IMR-90 (cell line): ENCODE measurements at regions not wholly inside any gene's neighbourhood (a gene's known extent, or its start where the extent isn't known, plus 50 kb on each side); places are given as distances from the start of the nearest gene placed in this dataset.

ENCODE experiments used
- ATAC-seq: fragments of 200-7000 bp; cut with Tn5 transposase; 2 replicates; pipeline ENCODE4 v1.9.1; 2020; ENCODE audit warnings: low read depth, mild to moderate bottlenecking, moderate library complexity
- BruUV-seq: library from RNA; stranded (reverse); fragments of 400-500 nt; replicated peaks from 2 replicates; lab custom pipeline; 2021; lab: Mats Ljungman, UMichigan
- CTCF ChIA-PET: fragments of 300-600 bp; formaldehyde crosslinking; extraction: SDS; loops from one replicate; lab custom pipeline; 2021; ENCODE audit warnings: antibody characterized with exemption; lab: Yijun Ruan, JAX
- POLR2A ChIA-PET: fragments of 300-600 bp; sonication (Branson Sonifier 250); formaldehyde crosslinking; loops from one replicate; lab custom pipeline; 2022; ENCODE audit warnings: antibody characterized with exemption; ENCODE audit not compliant: unreplicated experiment; lab: Charles Lee
- DNase-seq: peaks from one replicate; pipeline ENCODE4 v3.0.0; 2013
- H2AFZ ChIP-seq: replicated peaks from 2 replicates; pipeline ENCODE3; 2013; ENCODE audit warnings: low read length, mild to moderate bottlenecking; ENCODE audit not compliant: poor library complexity
- H2AK5ac ChIP-seq: 2 replicates; pipeline ENCODE4 v1.6.1; 2013; ENCODE audit warnings: low read depth, low read length, inconsistent platforms
- H2AK9ac ChIP-seq: replicated peaks from 2 replicates; pipeline ENCODE3; 2013; ENCODE audit warnings: mild to moderate bottlenecking, low read depth, low read length, moderate library complexity; ENCODE audit not compliant: poor library complexity
- H2BK120ac ChIP-seq: 2 replicates; pipeline ENCODE4 v1.6.1; 2013; ENCODE audit warnings: low read depth, low read length, inconsistent platforms
- H2BK15ac ChIP-seq: 3 replicates; pipeline ENCODE4 v1.6.1; 2013; ENCODE audit warnings: low read depth, low read length, inconsistent platforms
- H2BK20ac ChIP-seq: 2 replicates; pipeline ENCODE4 v1.6.1; 2013; ENCODE audit warnings: low read depth, mild to moderate bottlenecking, inconsistent platforms, low read length, moderate library complexity
- H2BK5ac ChIP-seq: 2 replicates; pipeline ENCODE4 v1.6.1; 2013; ENCODE audit warnings: mild to moderate bottlenecking, low read depth, low read length, inconsistent platforms; ENCODE audit not compliant: poor library complexity, severe bottlenecking
- H3K14ac ChIP-seq: replicated peaks from 2 replicates; pipeline ENCODE4 v1.6.1; 2013; ENCODE audit warnings: low read depth, low read length, inconsistent platforms
- H3K18ac ChIP-seq: 2 replicates; pipeline ENCODE4 v1.6.1; 2013; ENCODE audit warnings: low read depth, low read length, control low read depth
- H3K23ac ChIP-seq: 2 replicates; pipeline ENCODE4 v1.6.1; 2013; ENCODE audit warnings: low read depth, low read length, inconsistent platforms
- H3K27ac ChIP-seq: 2 replicates; pipeline ENCODE4 v1.5.1; 2013; ENCODE audit warnings: mild to moderate bottlenecking, control low read depth, low read length; ENCODE audit not compliant: insufficient read depth
- H3K27me3 ChIP-seq: 2 replicates; pipeline ENCODE4 v1.6.1; 2013; ENCODE audit warnings: low read length; ENCODE audit not compliant: control insufficient read depth, insufficient read depth
- H3K36me3 ChIP-seq: 2 replicates; pipeline ENCODE4 v1.6.1; 2013; ENCODE audit warnings: low read length, mixed read lengths; ENCODE audit not compliant: control insufficient read depth, insufficient read depth
- H3K4ac ChIP-seq: 2 replicates; pipeline ENCODE4 v1.6.1; 2013; ENCODE audit warnings: low read depth, low read length, inconsistent platforms
- H3K4me1 ChIP-seq: 2 replicates; pipeline ENCODE4 v1.6.1; 2013; ENCODE audit warnings: low read length, mixed read lengths; ENCODE audit not compliant: control insufficient read depth, insufficient read depth
- H3K4me2 ChIP-seq: 2 replicates; pipeline ENCODE4 v1.6.1; 2013; ENCODE audit warnings: low read depth, mild to moderate bottlenecking, control low read depth, low read length, moderate library complexity
- H3K4me3 ChIP-seq: 2 replicates; pipeline ENCODE4 v1.5.1; 2013; ENCODE audit warnings: low read depth, mild to moderate bottlenecking, control low read depth, low read length, moderate library complexity; ENCODE audit not compliant: insufficient read depth
- H3K56ac ChIP-seq: 2 replicates; pipeline ENCODE4 v1.6.1; 2013; ENCODE audit warnings: low read length, inconsistent platforms; ENCODE audit not compliant: insufficient read depth; ENCODE audit errors: extremely low read depth
- H3K79me1 ChIP-seq, 2 experiments: 2 replicates each; pipeline ENCODE4 v1.6.1; 2013; ENCODE audit warnings: low read length in 2 of 2, inconsistent platforms in 1 of 2, low read depth in 1 of 2
- H3K9ac ChIP-seq: 2 replicates; pipeline ENCODE4 v1.6.1; 2013; ENCODE audit warnings: low read depth, low read length, control low read depth
- H3K9me1 ChIP-seq: 2 replicates; pipeline ENCODE4 v1.6.1; 2013; ENCODE audit warnings: low read length, inconsistent platforms; ENCODE audit not compliant: insufficient read depth
- H3K9me3 ChIP-seq: 2 replicates; pipeline ENCODE4 v1.6.1; 2013; ENCODE audit warnings: low read length; ENCODE audit not compliant: control insufficient read depth, insufficient read depth
- H4K20me1 ChIP-seq: 2 replicates; pipeline ENCODE4 v1.6.1; 2013; ENCODE audit warnings: low read length, inconsistent platforms; ENCODE audit not compliant: insufficient read depth
- H4K5ac ChIP-seq: 2 replicates; pipeline ENCODE4 v1.6.1; 2013; ENCODE audit warnings: mild to moderate bottlenecking, low read depth, low read length, control low read depth
- H4K8ac ChIP-seq, 2 experiments: 2 replicates each; pipeline ENCODE4 v1.6.1; 2013; ENCODE audit warnings: low read depth in 2 of 2, low read length in 2 of 2, control low read depth in 1 of 2, inconsistent platforms in 1 of 2
- H4K91ac ChIP-seq: 2 replicates; pipeline ENCODE4 v1.6.1; 2013; ENCODE audit warnings: low read depth, low read length, inconsistent platforms; ENCODE audit not compliant: insufficient read depth
- BHLHE40 ChIP-seq: fragments of 150-350 bp; IDR thresholded peaks from 2 replicates; pipeline ENCODE4 v1.6.1; 2016; ENCODE audit warnings: mild to moderate bottlenecking, low read depth, low read length
- CTCF ChIP-seq: conservative IDR thresholded peaks from 2 replicates; pipeline ENCODE4 v1.5.1; 2012; ENCODE audit warnings: mild to moderate bottlenecking, low read depth, low read length, improper control_type of control experiment
- MAFK ChIP-seq: IDR thresholded peaks from 2 replicates; pipeline ENCODE4 v1.6.1; 2012; ENCODE audit warnings: low read depth, low read length, improper control_type of control experiment
- MAZ ChIP-seq: IDR thresholded peaks from 2 replicates; pipeline ENCODE4 v1.6.1; 2012; ENCODE audit warnings: low read depth, mild to moderate bottlenecking, low read length, improper control_type of control experiment, moderate library complexity, borderline replicate concordance
- NFE2L2 ChIP-seq: fragments of 150-350 bp; IDR thresholded peaks from 2 replicates; pipeline ENCODE4 v1.6.1; 2016; ENCODE audit warnings: low read depth, mild to moderate bottlenecking, low read length
- POLR2A ChIP-seq: IDR thresholded peaks from 2 replicates; pipeline ENCODE4 v1.6.1; 2012; ENCODE audit warnings: mild to moderate bottlenecking, low read depth, low read length
- RAD21 ChIP-seq: IDR thresholded peaks from 2 replicates; pipeline ENCODE4 v1.6.1; 2012; ENCODE audit warnings: low read length, improper control_type of control experiment
- RCOR1 ChIP-seq: IDR thresholded peaks from 2 replicates; pipeline ENCODE4 v1.6.1; 2012; ENCODE audit warnings: mild to moderate bottlenecking, low read length, improper control_type of control experiment; ENCODE audit not compliant: insufficient replicate concordance
- RFX5 ChIP-seq: IDR thresholded peaks from 2 replicates; pipeline ENCODE4 v1.8.0; 2012; ENCODE audit warnings: low read depth, mild to moderate bottlenecking, low read length, moderate library complexity
- USF2 ChIP-seq: fragments of 150-350 bp; IDR thresholded peaks from 2 replicates; pipeline ENCODE4 v1.6.1; 2017; ENCODE audit warnings: mild to moderate bottlenecking, antibody characterized with exemption, low read length, low read depth
- WGBS, 2 experiments: methylation state at CpG; one replicate each; pipeline versions ENCODE4 v1.1.5 to v1.1.7; 2013; ENCODE audit warnings: missing lambda C conversion rate in 2 of 2; ENCODE audit not compliant: insufficient read length in 1 of 2; ENCODE audit errors: extremely low coverage in 2 of 2; 5-methylcytosine and 5-hydroxymethylcytosine counted together
- dilution Hi-C: fragments of 300-500 bp; cut with HindIII; formaldehyde crosslinking; loops from one replicate; pipeline ENCODE4 v1.14.3; 2018; ENCODE audit warnings: low sequenced_read_pairs; ENCODE audit not compliant: unreplicated experiment
- in situ Hi-C: fragments of 300-500 bp; cut with MboI; formaldehyde crosslinking; loops from 3 replicates; pipeline ENCODE4 v1.14.3; 2019; ENCODE audit warnings: low sequenced_read_pairs, inconsistent platforms, mixed read lengths
- intact Hi-C: fragments of 100-400 bp; cut with micrococcal nuclease; formaldehyde crosslinking; loops from 2 replicates; pipeline ENCODE4 v1.10.0; 2022

GRCh38 chr2:44889096-44889495 lies 52.4 kb upstream of the SIX3 start:
- Histone ChIP-seq H3K36me3 (no peaks in the 10 kb centered on the region), H2AK5ac (no peak overlapping the region), H3K9me3 (no peaks in the 10 kb centered on the region), H2AK9ac (no peak overlapping the region), H2BK5ac (no peak overlapping the region), H2BK120ac (no peak overlapping the region), H2BK15ac (no peak overlapping the region), H3K9ac (no peak overlapping the region), H3K27ac (no peak overlapping the region), H3K4me1 (no peaks in the 10 kb centered on the region), H4K91ac (no peak overlapping the region), H3K9me1 (no peaks in the 10 kb centered on the region), H4K20me1 (no peaks in the 10 kb centered on the region), H4K8ac (no peak overlapping the region), H3K27me3 (peaks cover 8% of the 10 kb centered on the region; the same call in 1 of the 2 replicates), H3K18ac (no peak overlapping the region), H3K14ac (no peak overlapping the region), H3K4me2 (no peak overlapping the region), H3K23ac (no peak overlapping the region), H3K56ac (no peak overlapping the region), H3K79me1 (no peaks in the 10 kb centered on the region), H2AFZ (no peak overlapping the region), H4K5ac (no peak overlapping the region), H2BK20ac (no peak overlapping the region), H3K4me3 (no peak overlapping the region), H3K4ac (no peak overlapping the region)
- dilution Hi-C loops, result no loop called here
- WGBS, 2 experiments, result 100% methylated on average over 1 of the region's 3 CpGs; no CpG with 5 or more reads in 1 of the 2 experiments
- BruUV-seq, result no TSS peak
- no peak for TF ChIP-seq RCOR1
- TF ChIP-seq MAFK, result no peak
- no peak for TF ChIP-seq POLR2A
- TF ChIP-seq NFE2L2, result no peak
- no peak for TF ChIP-seq BHLHE40
- TF ChIP-seq MAZ, result no peak
- no peak for TF ChIP-seq CTCF
- no peak for TF ChIP-seq USF2
- no peak for TF ChIP-seq RFX5
- TF ChIP-seq RAD21, result no peak
- intact Hi-C loops, result no loop called here
- in situ Hi-C loops, result no loop called here
- DNase-seq, result no peak
- ChIA-PET CTCF (no interaction called here), POLR2A (interaction anchor here (0.6 kb wide), 1 partner anchor 11 kb away, joined by 3 read pairs; no protein-coding TSS in a partner anchor)
- ATAC-seq, result no peak
